GM20431 (cell line): ENCODE measurements at regions not wholly inside any gene's neighbourhood (a gene's known extent, or its start where the extent isn't known, plus 50 kb on each side); places are given as distances from the start of the nearest gene placed in this dataset.

Source experiments
- in situ Hi-C: fragments of 300-500 bp; cut with MseI, MboI; formaldehyde crosslinking; loops from one replicate; pipeline ENCODE4 v1.15.0; 2020; ENCODE audit warnings: low sequenced_read_pairs; ENCODE audit not compliant: unreplicated experiment

GRCh38 chr2:165033402-165033801 lies 78.1 kb upstream of the SLC38A11 start:
- in situ Hi-C loops: no loop called here

- in situ Hi-C loops: no loop called here
Observed at GRCh38 chr2:165032559-165032958, 77.2 kb upstream of the SLC38A11 start.

- in situ Hi-C loops: no loop called here
Observed at GRCh38 chr2:165024199-165024598, 68.9 kb upstream of the SLC38A11 start.

- in situ Hi-C loops: no loop called here
Observed at GRCh38 chr2:165022781-165023180, 67.5 kb upstream of the SLC38A11 start.

- in situ Hi-C loops: loop anchor here (10.0 kb wide), 1 partner anchor 187 kb away; the partner anchor contains the start of gene SCN3A
Observed at GRCh38 chr2:165017966-165018596, 62.8 kb upstream of the SLC38A11 start.

GRCh38 chr2:165016772-165017411 lies 61.6 kb upstream of the SLC38A11 start:
- in situ Hi-C loops: loop anchor here (10.0 kb wide), 1 partner anchor 188 kb away; the partner anchor contains the start of gene SCN3A

GRCh38 chr2:165015052-165015642 lies 59.8 kb upstream of the SLC38A11 start:
- in situ Hi-C loops: loop anchor here (10.0 kb wide), 1 partner anchor 190 kb away; the partner anchor contains the start of gene SCN3A

GRCh38 chr2:165013944-165014619 lies 58.8 kb upstream of the SLC38A11 start:
- in situ Hi-C loops: loop anchor here (10.0 kb wide), 1 partner anchor 191 kb away; the partner anchor contains the start of gene SCN3A

- in situ Hi-C loops: loop anchor here (10.0 kb wide), 1 partner anchor 194 kb away; the partner anchor contains the start of gene SCN3A
Observed at GRCh38 chr2:165011199-165011598, 55.9 kb upstream of the SLC38A11 start.

- in situ Hi-C loops: loop anchor here (10.0 kb wide), 1 partner anchor 194 kb away; the partner anchor contains the start of gene SCN3A
Observed at GRCh38 chr2:165010556-165010955, 55.2 kb upstream of the SLC38A11 start.

- in situ Hi-C loops: no loop called here
Observed at GRCh38 chr2:165009466-165009865, 54.1 kb upstream of the SLC38A11 start.

- in situ Hi-C loops: no loop called here
Observed at GRCh38 chr2:165008730-165009315, 53.5 kb upstream of the SLC38A11 start.

- in situ Hi-C loops: no loop called here
Observed at GRCh38 chr2:165007161-165007744, 51.9 kb upstream of the SLC38A11 start.
